ENCODE measurements at regions not wholly inside any gene's neighbourhood (a gene's known extent, or its start where the extent isn't known, plus 50 kb on each side); places are given as distances from the start of the nearest gene placed in this dataset.
"Not testable (repeated sequence)": the region's sequence is repeated elsewhere in the genome, so short reads cannot be mapped to it uniquely, and the experiment has no call there.

- DNase-seq (ENCODE audit: low spot score), result no peak
Observed at GRCh38 chr10:2627969-2628368, 439.4 kb upstream of the PFKP start.

DNA sequence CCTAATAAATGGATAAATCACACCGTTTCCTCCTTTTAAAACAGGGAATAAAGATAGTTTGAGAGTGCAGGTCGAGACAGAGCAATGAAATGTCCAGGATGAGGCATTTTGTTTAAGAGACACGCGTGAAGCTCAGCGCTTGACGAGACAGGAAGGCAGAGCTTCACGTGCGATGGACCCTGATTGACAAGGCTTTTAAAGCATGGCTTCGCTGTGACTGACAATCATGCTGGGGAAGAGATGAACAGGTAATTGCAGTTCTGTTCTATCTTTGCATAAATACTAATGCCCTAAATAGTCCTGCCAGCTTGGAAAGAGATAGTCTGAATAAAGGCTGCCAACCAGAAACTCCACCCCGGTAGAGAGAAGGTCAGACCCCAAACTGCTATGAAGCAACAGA lies 442.3 kb upstream of the PFKP start:
- DNase-seq (ENCODE audit: low spot score), result no peak

DNA sequence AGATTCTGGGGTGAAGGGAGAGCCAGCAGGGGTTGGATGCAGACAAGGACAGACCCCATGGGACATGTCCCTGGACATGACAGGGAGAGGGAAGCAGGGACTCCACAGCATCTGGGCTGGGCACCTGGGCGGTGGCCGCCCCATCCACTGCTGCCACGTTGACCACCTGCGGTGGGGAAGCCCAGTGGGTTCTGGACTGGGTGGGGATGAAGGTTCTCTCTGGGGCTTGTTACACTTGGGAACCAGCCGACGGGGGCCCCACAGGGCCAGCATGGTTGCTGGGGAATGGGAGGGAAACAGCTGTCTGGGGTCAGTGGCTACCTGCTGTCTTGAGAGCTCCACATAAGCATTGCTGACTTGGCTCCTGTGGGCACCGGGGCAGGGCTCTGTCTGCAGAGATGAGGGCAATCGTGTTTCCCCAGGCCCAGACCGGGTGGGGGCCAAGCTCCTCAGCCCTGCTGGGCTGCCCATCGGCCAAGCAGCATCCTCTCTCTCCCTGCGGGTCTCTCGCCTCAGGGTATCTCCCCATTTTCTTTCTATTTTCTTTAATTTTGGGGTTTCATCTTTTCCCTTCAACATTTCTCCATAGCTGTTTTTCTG lies 443.6 kb upstream of the PFKP start:
- DNase-seq (ENCODE audit: low spot score), result no peak

GRCh38 chr10:2620827-2621521 lies 446.4 kb upstream of the PFKP start:
- no peak for DNase-seq (ENCODE audit: low spot score)

DNA sequence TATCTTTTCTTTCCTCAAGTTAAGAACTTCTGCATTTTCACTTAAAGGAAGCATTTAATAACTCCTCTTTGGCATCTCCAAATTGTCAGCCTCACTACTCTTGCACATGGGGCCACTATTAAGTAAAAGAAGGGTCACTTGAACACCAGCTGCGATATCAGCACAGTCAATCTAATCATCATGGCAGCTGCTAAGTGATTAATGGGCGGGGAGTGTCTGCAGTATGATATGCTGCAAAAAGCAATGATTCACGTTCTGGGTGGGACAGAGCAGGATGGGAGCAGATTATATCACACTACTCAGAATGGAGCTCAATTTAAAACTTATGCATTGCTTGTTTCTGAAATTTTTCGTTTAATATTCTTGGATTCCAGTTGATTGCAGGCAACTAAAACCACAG lies 447.4 kb upstream of the PFKP start:
- no peak for DNase-seq (ENCODE audit: low spot score)

DNA sequence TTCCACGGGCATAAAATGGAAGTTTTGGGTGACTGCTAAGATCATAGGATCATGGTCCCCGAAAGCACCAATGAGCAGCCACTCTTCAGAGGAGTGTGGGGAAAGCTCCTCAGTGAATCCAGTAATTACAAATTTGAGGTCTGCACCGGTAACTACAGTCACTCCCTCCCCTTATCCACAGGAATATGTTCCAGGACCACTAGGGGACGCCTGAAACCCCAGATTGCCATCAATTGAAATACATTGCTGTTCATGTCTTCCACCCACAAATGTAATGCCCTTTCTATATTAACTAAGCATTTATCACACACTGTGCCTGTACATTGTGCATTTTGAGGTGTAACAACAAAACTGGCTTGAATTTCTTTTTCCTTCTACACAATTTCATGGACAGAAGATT lies 447.9 kb upstream of the PFKP start:
- DNase-seq (ENCODE audit: low spot score), result no peak

- DNase-seq (ENCODE audit: low spot score), result no peak
Observed at GRCh38 chr10:2618690-2619089, 448.7 kb upstream of the PFKP start.

DNA sequence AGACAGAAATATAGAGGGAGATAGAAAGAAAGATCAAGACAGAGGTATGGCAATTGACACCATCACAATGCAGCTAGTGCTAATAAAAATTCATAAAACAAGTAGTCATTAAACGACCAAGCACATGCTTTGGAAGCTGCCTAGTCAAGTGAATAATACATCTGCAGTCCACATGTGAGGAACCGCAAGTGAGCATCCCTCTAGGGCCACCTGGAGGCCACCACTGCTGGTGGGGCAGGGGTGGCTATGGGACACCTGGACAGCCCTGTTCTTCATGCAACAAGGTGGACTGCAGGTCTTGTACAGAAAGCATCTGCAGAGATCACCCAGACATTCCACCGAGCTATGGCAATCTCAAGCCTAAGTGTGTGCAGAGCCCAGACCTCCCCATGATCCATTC lies 451.1 kb upstream of the PFKP start:
- DNase-seq (ENCODE audit: low spot score), result no peak

DNA sequence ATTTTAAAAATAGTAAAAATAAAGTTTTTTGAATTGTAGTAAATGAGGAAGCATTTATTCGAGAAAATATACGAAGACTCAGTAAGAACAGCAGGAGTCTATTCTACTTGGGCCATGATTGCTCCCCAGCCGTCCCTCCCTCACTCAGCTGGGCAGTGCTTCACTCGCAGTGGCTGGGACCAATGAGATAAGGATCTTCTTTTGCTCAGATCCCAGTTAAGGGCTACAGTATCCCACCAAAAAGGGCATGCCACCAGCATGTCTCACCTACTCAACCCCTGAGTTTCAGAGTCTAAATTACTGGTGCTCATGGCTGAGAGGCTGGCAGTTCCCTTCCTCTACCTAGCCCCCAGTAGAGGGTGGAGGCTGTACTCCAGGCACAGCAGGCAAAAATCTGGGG lies 455.7 kb upstream of the PFKP start:
- DNase-seq (ENCODE audit: low spot score), result no peak

- no peak for DNase-seq (ENCODE audit: low spot score)
Observed at GRCh38 chr10:2610946-2611345, 456.4 kb upstream of the PFKP start.

DNA sequence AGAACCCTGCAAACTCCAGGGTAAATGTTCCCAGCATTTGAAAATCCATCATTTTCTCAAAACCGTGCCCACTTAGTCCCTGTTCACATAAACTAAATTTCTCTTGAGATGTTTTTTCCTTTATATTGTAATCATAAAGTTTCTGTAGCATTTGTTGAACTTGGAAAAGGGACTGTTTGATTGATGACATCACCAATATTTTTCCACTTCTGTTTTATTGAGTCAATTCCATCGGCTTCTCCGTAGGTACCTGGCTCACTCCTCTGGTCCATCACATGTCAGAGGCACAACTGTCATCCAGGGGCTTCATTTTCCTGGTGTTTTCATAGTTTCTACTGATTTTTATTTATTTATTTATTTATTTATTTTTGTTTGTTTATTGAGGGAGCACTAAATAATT lies 462.5 kb upstream of the PFKP start:
- DNase-seq (ENCODE audit: low spot score), result no peak

GRCh38 chr10:2599571-2599970 lies 467.8 kb upstream of the PFKP start:
- no peak for DNase-seq (ENCODE audit: low spot score)

GRCh38 chr10:2592360-2593160 lies 474.8 kb upstream of the PFKP start:
- DNase-seq (ENCODE audit: low spot score), result no peak

DNA sequence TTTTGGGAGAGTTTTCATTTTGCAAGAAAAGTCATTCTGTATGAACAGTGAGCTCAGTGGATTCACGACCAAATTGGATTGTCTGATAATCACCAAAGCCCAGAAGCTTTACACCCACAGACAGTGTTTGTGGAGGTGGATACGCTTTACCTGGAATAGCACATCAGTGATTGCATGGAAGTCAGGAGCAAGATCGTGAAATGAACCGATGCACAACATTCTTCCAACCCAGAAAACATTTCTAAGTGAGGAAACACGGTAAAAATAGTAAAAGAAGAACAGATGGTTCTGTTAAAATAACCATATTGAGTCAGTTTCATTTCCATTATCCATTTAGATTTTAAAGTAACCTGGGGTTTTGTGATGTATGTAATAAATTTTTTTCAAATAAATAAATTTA lies 478.2 kb upstream of the PFKP start:
- no peak for DNase-seq (ENCODE audit: low spot score)

DNA sequence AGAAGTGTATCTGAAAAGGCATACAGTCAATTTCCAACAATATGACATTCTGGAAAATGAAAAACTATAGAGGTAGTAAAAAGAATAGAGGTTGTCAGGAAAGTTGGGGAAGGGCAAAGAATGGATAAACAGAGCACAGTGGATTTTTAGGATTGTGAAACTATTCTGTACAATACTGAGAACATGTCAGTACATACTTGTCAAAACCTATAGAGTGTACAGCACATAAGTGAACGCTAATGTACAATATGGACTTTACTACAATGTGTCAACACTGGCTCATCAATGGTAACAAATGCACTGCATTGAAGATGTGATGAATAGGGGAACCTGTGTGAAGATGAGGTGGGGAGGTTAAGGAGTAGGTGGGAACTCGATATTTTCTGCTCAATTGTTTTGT lies 483.0 kb upstream of the PFKP start:
- DNase-seq (ENCODE audit: low spot score), result no peak

- DNase-seq (ENCODE audit: low spot score), result no peak
Observed at GRCh38 chr10:2576892-2577291, 490.5 kb upstream of the PFKP start.

DNA sequence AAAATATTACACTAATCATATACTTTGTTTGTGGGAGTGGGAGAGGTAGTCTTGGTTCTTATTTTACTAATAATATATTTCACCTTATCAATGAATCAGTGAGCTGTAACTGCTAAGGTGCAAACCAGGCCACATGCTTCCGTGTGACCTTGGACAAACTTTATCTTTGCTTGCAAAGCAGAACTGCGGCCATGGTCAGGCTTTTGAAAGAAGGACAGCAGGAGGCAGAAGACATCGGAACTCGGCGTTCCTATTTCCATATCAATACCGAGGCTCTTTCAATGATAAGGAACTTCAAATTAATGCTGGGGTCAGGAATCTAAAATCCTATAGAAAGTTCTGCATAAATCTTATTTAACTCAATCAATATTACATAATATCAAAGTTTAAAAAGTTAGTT lies 491.9 kb upstream of the PFKP start:
- no peak for DNase-seq (ENCODE audit: low spot score)

DNA sequence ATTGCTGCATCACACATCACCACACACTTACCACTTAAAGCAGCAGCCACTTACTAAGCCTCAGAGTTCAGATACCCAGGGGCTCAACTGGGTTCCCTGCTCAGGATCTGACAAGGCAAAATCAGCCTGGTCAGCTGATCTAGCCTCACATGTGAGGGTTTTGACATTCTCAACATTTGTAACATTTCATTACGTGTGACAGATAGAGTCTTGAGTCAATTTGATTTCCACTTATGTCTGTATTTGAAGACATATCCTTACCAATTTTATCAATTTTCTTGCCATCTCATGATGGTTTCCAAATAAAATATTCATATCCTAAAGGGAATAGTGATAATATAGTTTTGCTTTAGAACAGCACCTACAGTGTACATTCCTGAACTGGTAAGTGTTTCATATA lies 494.7 kb upstream of the PFKP start:
- no peak for DNase-seq (ENCODE audit: low spot score)

DNA sequence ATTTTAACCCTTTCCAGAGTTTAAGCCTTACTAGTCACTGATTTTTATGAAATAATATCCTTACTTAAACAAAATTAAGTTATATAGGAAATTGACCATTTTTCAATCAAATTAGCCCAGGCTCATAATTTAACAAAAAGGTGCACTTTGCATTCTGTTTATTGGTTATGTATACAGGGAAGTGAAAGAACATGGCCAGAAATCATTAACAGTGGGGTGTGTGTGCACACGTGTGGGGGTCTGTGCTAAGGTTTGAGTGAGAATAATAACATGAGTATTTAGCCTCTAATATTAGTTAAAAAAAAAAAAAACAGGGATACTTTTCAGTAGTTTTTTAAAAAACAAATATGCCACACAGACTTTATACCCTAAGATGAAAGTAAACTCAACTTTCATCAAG lies 510.5 kb upstream of the PFKP start:
- no peak for DNase-seq (ENCODE audit: low spot score)

GRCh38 chr10:2548071-2548470 lies 519.3 kb upstream of the PFKP start:
- no peak for DNase-seq (ENCODE audit: low spot score)

GRCh38 chr10:2547606-2548005 lies 519.7 kb upstream of the PFKP start:
- DNase-seq (ENCODE audit: low spot score), result no peak

DNA sequence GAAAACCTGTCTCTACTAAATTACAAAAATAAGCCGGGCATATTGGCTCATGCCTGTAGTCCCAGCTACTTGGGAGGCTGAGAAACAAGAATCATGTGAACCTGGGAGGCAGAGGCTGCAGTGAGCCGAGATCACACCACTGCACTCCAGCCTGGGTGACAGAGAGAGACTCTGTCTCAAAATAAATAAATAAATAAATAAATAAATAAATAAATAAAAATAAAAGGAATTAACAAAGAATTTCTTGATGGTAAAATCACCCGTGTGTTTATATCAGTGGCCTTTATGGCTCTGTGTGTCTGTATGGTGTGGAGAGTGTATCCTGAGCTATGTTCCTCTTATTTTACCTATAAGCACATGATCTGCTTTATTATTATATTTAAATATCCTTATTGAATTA lies 520.5 kb upstream of the PFKP start:
- not testable (repeated sequence) for DNase-seq (ENCODE audit: low spot score)

GRCh38 chr10:2543974-2544373 lies 523.4 kb upstream of the PFKP start:
- DNase-seq (ENCODE audit: low spot score), result no peak

All from pons (tissue), 1 donor.